SK-N-SH treated with all-trans-retinoic acid at 6 μM for 48 hours (cell line): ENCODE measurements at regions not wholly inside any gene's neighbourhood (a gene's known extent, or its start where the extent isn't known, plus 50 kb on each side); places are given as distances from the start of the nearest gene placed in this dataset.

Experiments used
- ARNTL ChIP-seq: fragments of 450-650 bp; formaldehyde crosslinking; IDR thresholded peaks from 2 replicates; pipeline ENCODE4 v1.5.0; 2020; ENCODE audit warnings: low read depth, mild to moderate bottlenecking, moderate library complexity, borderline replicate concordance
- BACH2 ChIP-seq: fragments of 250-450 bp; sonication (Bioruptor Pico); IDR thresholded peaks from 2 replicates; pipeline ENCODE4 v1.9.0; 2021; ENCODE audit warnings: mild to moderate bottlenecking, borderline replicate concordance
- CSDC2 ChIP-seq: fragments of 250-450 bp; sonication (Bioruptor Pico); IDR thresholded peaks from 2 replicates; pipeline ENCODE4 v1.5.0; 2020; ENCODE audit warnings: mild to moderate bottlenecking, moderate library complexity
- GLIS3 ChIP-seq: fragments of 250-450 bp; sonication (Bioruptor Pico); IDR thresholded peaks from 2 replicates; pipeline ENCODE4 v1.5.0; 2020; ENCODE audit warnings: mild to moderate bottlenecking, moderate library complexity
- PPARA ChIP-seq: fragments of 250-450 bp; sonication (Bioruptor Pico); IDR thresholded peaks from 2 replicates; pipeline ENCODE4 v1.5.0; 2020; ENCODE audit warnings: mild to moderate bottlenecking, borderline replicate concordance
- RARB ChIP-seq: fragments of 250-450 bp; sonication (Bioruptor Pico); IDR thresholded peaks from 2 replicates; pipeline ENCODE4 v1.8.0; 2021; ENCODE audit warnings: mild to moderate bottlenecking, moderate library complexity
- SNAI2 ChIP-seq: fragments of 250-450 bp; sonication (Bioruptor Pico); IDR thresholded peaks from 2 replicates; pipeline ENCODE4 v1.5.0; 2020; ENCODE audit warnings: mild to moderate bottlenecking, moderate library complexity
- ZFP3 ChIP-seq: fragments of 250-450 bp; sonication (Bioruptor Pico); IDR thresholded peaks from 2 replicates; pipeline ENCODE4 v1.5.0; 2020; ENCODE audit warnings: mild to moderate bottlenecking, moderate library complexity
- ZFP30 ChIP-seq: fragments of 450-650 bp; formaldehyde crosslinking; IDR thresholded peaks from 2 replicates; pipeline ENCODE4 v1.5.0; 2022; ENCODE audit warnings: mild to moderate bottlenecking, moderate library complexity
- ZNF565 ChIP-seq: fragments of 450-650 bp; formaldehyde crosslinking; conservative IDR thresholded peaks from 2 replicates; pipeline ENCODE4 v1.5.0; 2020; ENCODE audit warnings: low read depth, mild to moderate bottlenecking, moderate library complexity
- TF ChIP-seq, protein P1 (sequence below): fragments of 250-450 bp; sonication (Bioruptor Pico); IDR thresholded peaks from 2 replicates; pipeline ENCODE4 v1.5.1; 2020; ENCODE audit warnings: low read depth, mild to moderate bottlenecking, moderate library complexity
- TF ChIP-seq, protein P2 (sequence below): fragments of 250-450 bp; sonication (Bioruptor Pico); IDR thresholded peaks from 2 replicates; pipeline ENCODE4 v1.5.0; 2020; ENCODE audit warnings: mild to moderate bottlenecking, moderate library complexity

DNA sequence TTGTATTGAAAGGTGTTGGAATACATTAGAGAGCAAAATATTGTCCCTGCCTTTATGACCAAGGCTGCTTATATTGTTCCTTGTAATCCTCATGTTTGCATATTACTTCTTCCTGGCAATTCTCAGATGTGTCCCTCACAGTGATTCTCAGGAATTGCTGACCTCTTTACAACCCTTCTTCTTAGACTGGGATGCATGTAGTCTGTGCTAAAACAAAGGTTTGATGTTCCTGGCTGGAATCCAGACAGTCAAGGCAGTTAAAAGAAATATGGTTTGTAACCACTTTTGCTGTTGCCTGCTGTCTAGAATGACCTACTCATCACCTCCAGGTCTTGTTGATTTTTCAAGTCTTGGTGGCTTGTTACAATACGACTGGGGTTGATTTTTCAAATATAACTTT lies 367.6 kb downstream of the HGF start:
- no peak for TF ChIP-seq ZNF565 (CRISPR knock-in tag)
- TF ChIP-seq GLIS3 (CRISPR knock-in tag) = no peak
- TF ChIP-seq CSDC2 (CRISPR knock-in tag) = no peak
- TF ChIP-seq ZFP30 = no peak
- no peak for TF ChIP-seq ZFP3
- no peak for TF ChIP-seq SNAI2 (CRISPR knock-in tag)
- no peak for TF ChIP-seq RARB (CRISPR knock-in tag)
- TF ChIP-seq, protein P1, sequence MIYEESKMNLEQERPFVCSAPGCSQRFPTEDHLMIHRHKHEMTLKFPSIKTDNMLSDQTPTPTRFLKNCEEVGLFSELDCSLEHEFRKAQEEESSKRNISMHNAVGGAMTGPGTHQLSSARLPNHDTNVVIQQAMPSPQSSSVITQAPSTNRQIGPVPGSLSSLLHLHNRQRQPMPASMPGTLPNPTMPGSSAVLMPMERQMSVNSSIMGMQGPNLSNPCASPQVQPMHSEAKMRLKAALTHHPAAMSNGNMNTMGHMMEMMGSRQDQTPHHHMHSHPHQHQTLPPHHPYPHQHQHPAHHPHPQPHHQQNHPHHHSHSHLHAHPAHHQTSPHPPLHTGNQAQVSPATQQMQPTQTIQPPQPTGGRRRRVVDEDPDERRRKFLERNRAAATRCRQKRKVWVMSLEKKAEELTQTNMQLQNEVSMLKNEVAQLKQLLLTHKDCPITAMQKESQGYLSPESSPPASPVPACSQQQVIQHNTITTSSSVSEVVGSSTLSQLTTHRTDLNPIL (CRISPR knock-in tag) = no peak
- no peak for TF ChIP-seq ARNTL (CRISPR knock-in tag)
- TF ChIP-seq PPARA (CRISPR knock-in tag) = no peak
- no peak for TF ChIP-seq BACH2 (CRISPR knock-in tag)
- TF ChIP-seq, protein P2, sequence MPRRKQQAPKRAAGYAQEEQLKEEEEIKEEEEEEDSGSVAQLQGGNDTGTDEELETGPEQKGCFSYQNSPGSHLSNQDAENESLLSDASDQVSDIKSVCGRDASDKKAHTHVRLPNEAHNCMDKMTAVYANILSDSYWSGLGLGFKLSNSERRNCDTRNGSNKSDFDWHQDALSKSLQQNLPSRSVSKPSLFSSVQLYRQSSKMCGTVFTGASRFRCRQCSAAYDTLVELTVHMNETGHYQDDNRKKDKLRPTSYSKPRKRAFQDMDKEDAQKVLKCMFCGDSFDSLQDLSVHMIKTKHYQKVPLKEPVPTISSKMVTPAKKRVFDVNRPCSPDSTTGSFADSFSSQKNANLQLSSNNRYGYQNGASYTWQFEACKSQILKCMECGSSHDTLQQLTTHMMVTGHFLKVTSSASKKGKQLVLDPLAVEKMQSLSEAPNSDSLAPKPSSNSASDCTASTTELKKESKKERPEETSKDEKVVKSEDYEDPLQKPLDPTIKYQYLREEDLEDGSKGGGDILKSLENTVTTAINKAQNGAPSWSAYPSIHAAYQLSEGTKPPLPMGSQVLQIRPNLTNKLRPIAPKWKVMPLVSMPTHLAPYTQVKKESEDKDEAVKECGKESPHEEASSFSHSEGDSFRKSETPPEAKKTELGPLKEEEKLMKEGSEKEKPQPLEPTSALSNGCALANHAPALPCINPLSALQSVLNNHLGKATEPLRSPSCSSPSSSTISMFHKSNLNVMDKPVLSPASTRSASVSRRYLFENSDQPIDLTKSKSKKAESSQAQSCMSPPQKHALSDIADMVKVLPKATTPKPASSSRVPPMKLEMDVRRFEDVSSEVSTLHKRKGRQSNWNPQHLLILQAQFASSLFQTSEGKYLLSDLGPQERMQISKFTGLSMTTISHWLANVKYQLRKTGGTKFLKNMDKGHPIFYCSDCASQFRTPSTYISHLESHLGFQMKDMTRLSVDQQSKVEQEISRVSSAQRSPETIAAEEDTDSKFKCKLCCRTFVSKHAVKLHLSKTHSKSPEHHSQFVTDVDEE (CRISPR knock-in tag) = no peak
